ENCODE measurements at regions not wholly inside any gene's neighbourhood (a gene's known extent, or its start where the extent isn't known, plus 50 kb on each side); places are given as distances from the start of the nearest gene placed in this dataset.
A peak's percentile ranks its signal among the peaks of the same experiment; 100 is the strongest.

DNA sequence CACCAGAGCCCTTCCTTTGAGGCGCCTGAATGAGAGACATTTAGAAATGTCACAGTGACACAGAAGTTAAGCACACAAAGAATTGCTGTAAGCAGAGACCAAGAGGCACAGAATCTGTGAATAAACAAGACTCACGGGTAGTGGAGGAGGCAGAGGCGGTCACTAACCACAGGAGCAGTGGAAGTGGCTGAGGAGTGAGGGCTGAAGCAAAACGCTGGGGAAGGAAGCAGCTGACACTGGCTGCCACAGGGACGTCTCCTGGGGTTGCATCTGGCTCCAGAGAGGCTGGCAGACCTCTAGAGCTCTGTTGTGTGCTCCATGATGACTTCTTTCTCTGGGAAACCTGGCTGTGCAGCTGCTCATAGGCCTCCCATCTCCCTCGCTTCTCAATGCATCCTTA lies 65.0 kb upstream of the SLC2A12 start:
- H3K27me3 Mint-ChIP-seq (ENCODE audit: unreplicated experiment) = peaks cover 7% of the 10 kb centered on the region
- peak overlapping the region; percentile 72 for H3K27ac Mint-ChIP-seq (ENCODE audit: unreplicated experiment)
- no peak overlapping the region for H3K4me3 Mint-ChIP-seq (ENCODE audit: unreplicated experiment)
- H3K36me3 Mint-ChIP-seq (ENCODE audit: unreplicated experiment) = no peaks in the 10 kb centered on the region
- TF ChIP-seq, protein P1, sequence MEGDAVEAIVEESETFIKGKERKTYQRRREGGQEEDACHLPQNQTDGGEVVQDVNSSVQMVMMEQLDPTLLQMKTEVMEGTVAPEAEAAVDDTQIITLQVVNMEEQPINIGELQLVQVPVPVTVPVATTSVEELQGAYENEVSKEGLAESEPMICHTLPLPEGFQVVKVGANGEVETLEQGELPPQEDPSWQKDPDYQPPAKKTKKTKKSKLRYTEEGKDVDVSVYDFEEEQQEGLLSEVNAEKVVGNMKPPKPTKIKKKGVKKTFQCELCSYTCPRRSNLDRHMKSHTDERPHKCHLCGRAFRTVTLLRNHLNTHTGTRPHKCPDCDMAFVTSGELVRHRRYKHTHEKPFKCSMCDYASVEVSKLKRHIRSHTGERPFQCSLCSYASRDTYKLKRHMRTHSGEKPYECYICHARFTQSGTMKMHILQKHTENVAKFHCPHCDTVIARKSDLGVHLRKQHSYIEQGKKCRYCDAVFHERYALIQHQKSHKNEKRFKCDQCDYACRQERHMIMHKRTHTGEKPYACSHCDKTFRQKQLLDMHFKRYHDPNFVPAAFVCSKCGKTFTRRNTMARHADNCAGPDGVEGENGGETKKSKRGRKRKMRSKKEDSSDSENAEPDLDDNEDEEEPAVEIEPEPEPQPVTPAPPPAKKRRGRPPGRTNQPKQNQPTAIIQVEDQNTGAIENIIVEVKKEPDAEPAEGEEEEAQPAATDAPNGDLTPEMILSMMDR (IDR thresholded peaks at IDR 0.05; ENCODE audit: partially characterized antibody, unreplicated experiment) = no peak
- H3K4me1 Mint-ChIP-seq (ENCODE audit: low read depth, unreplicated experiment) = peaks cover 11% of the 10 kb centered on the region
- H3K9me3 Mint-ChIP-seq (ENCODE audit: unreplicated experiment) = peaks cover 3% of the 10 kb centered on the region
- DNase-seq = peak; percentile 64

DNA sequence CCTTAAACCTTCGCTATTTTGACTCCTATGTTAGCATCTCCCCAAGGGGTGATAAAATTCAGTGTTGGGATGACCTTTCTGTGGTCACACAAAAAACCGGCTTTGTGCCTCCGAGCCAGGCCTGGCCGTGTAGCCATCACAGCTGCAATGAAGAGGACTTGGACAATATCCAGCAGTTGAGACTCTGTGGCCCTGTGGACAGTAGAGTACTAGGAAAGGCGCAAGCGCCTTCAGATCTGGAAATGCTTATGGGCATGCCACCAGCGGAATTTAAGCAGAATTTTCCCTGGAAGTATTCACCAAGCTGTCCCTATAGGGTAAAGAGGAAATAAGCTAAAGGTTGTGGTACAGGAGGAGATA lies 63.3 kb upstream of the SLC2A12 start:
- TF ChIP-seq, protein P1 (IDR thresholded peaks at IDR 0.05; ENCODE audit: partially characterized antibody, unreplicated experiment) = no peak
- Mint-ChIP-seq H3K9me3 (ENCODE audit: unreplicated experiment) (peaks cover 3% of the 10 kb centered on the region), H3K27me3 (ENCODE audit: unreplicated experiment) (peaks cover 7% of the 10 kb centered on the region), H3K36me3 (ENCODE audit: unreplicated experiment) (no peaks in the 10 kb centered on the region), H3K4me1 (ENCODE audit: low read depth, unreplicated experiment) (peaks cover 11% of the 10 kb centered on the region), H3K27ac (ENCODE audit: unreplicated experiment) (no peak overlapping the region), H3K4me3 (ENCODE audit: unreplicated experiment) (no peak overlapping the region)
- DNase-seq = no peak

DNA sequence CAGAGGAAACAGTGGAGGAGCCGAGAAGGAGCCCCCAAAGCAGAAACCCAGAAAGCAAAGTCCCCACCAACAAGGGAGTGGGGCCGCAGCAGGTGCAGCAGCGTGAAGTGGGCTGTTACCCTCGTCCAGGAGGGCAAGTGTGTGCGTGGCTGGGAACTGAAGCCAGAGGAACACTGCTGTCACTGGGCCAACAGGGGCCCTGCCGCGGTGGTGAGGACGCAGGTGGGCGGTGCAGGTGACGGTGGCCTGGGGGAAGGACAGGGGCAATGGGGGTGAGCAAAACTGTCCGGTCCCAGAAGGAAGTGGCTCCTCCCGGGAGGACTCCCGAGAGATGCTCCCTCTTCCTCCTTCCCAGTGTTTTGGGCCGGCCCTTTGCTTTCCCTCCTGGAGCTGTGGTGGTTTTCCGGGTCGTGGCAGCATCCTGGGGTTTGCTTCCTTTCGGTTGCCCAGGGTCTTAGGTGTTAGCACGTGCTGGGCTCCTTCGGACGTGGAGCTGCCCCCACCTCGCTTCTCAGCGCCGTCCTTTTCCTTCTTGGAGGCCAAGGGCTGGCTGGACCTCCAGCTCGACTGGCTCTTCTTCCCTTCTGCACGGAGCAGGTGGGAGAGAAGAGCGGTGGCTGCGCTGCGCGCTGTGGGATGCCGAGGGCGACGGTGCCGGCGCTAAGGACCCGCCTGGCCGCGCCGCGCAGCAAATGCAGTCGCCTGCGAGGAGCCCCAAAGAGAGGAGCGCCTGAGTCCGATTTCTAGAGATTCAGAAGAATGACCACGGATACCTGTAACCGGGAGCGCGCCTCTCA lies 62.7 kb upstream of the SLC2A12 start:
- Mint-ChIP-seq H3K36me3 (ENCODE audit: unreplicated experiment) (no peaks in the 10 kb centered on the region), H3K27ac (ENCODE audit: unreplicated experiment) (no peak overlapping the region), H3K27me3 (ENCODE audit: unreplicated experiment) (peaks cover 7% of the 10 kb centered on the region), H3K9me3 (ENCODE audit: unreplicated experiment) (peaks cover 3% of the 10 kb centered on the region), H3K4me3 (ENCODE audit: unreplicated experiment) (no peak overlapping the region), H3K4me1 (ENCODE audit: low read depth, unreplicated experiment) (peaks cover 11% of the 10 kb centered on the region)
- DNase-seq = no peak
- TF ChIP-seq, protein P1 (IDR thresholded peaks at IDR 0.05; ENCODE audit: partially characterized antibody, unreplicated experiment) = no peak

DNA sequence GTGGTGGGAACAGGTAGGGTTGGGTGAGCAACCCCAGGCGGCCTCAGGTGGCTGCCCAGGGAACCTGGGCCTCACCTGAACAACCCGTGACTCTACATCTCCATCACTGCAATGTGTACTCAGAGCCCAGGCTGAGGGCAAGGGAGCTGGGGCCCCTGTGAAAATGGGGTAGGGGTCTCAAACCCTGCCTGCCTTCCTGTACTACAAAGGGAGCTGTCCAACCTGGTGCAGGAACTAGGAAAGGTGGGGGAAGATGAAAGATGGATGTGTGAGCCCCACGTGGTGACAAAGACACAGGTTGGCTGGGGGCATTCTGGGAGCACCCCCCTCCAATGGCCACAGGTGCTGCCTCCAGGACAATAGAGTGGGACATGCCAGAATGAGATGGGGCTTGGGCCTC lies 62.1 kb upstream of the SLC2A12 start:
- Mint-ChIP-seq H3K27ac (ENCODE audit: unreplicated experiment) (no peak overlapping the region), H3K36me3 (ENCODE audit: unreplicated experiment) (no peaks in the 10 kb centered on the region), H3K9me3 (ENCODE audit: unreplicated experiment) (peaks cover 3% of the 10 kb centered on the region), H3K4me3 (ENCODE audit: unreplicated experiment) (no peak overlapping the region), H3K27me3 (ENCODE audit: unreplicated experiment) (peaks cover 7% of the 10 kb centered on the region), H3K4me1 (ENCODE audit: low read depth, unreplicated experiment) (peaks cover 11% of the 10 kb centered on the region)
- TF ChIP-seq, protein P1 (IDR thresholded peaks at IDR 0.05; ENCODE audit: partially characterized antibody, unreplicated experiment) = no peak
- no peak for DNase-seq

DNA sequence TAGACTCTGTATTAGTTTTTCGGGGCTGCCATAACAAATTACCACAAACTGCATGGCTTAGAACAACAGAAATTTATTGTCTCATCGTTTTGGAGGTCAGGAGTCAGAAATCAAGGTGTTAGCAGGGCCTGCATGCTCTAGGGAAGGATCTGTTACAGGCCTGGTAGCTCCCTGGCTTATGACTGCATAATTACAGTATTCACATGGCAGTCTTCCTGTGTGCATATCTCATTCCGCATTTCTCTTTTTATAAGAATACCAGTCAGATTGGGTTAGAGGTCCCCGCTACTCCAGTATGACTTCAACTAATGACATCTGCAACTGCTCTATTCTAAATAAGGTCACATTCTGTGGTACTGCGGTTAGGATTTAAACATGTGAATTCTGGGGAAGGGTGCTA lies 59.3 kb upstream of the SLC2A12 start:
- Mint-ChIP-seq H3K4me1 (ENCODE audit: low read depth, unreplicated experiment) (no peaks in the 10 kb centered on the region), H3K9me3 (ENCODE audit: unreplicated experiment) (peaks cover 3% of the 10 kb centered on the region), H3K36me3 (ENCODE audit: unreplicated experiment) (no peaks in the 10 kb centered on the region), H3K4me3 (ENCODE audit: unreplicated experiment) (no peak overlapping the region), H3K27ac (ENCODE audit: unreplicated experiment) (no peak overlapping the region), H3K27me3 (ENCODE audit: unreplicated experiment) (peaks cover 6% of the 10 kb centered on the region)
- DNase-seq = no peak
- TF ChIP-seq, protein P1 (IDR thresholded peaks at IDR 0.05; ENCODE audit: partially characterized antibody, unreplicated experiment) = no peak

Measured in glutamatergic neuron (in vitro differentiated cells).